HG02840 (cell line): ENCODE measurements at regions not wholly inside any gene's neighbourhood (a gene's known extent, or its start where the extent isn't known, plus 50 kb on each side); places are given as distances from the start of the nearest gene placed in this dataset.
"Not testable (repeated sequence)": the region's sequence is repeated elsewhere in the genome, so short reads cannot be mapped to it uniquely, and the experiment has no call there.

ENCODE experiments used
- ATAC-seq: cut with Tn5 transposase; IDR thresholded peaks from one replicate; pipeline ENCODE4 v1.9.1; 2021; ENCODE audit warnings: mild to moderate bottlenecking, moderate library complexity, moderate number of reproducible peaks; ENCODE audit not compliant: unreplicated experiment, low FRiP score

GRCh38 chr5:88622890-88623289 is 260.1 kb downstream of the MEF2C start:
- ATAC-seq: not testable (repeated sequence)

- ATAC-seq: not testable (repeated sequence)
Observed at GRCh38 chr5:88615767-88616166, 267.2 kb downstream of the MEF2C start.

- ATAC-seq: no peak
Observed at GRCh38 chr5:88613051-88613450, 269.9 kb downstream of the MEF2C start.

- no peak for ATAC-seq
Observed at GRCh38 chr5:88610586-88610985, 272.4 kb downstream of the MEF2C start.

- no peak for ATAC-seq
Observed at GRCh38 chr5:88607492-88607891, 275.5 kb downstream of the MEF2C start.

GRCh38 chr5:88606626-88607025 is 276.4 kb downstream of the MEF2C start:
- no peak for ATAC-seq

- ATAC-seq: no peak
Observed at GRCh38 chr5:88606173-88606572, 276.8 kb downstream of the MEF2C start.

GRCh38 chr5:88602584-88602983 is 280.4 kb downstream of the MEF2C start:
- no peak for ATAC-seq

- no peak for ATAC-seq
Observed at GRCh38 chr5:88594441-88594840, 288.5 kb downstream of the MEF2C start.

GRCh38 chr5:88588609-88589008 is 294.4 kb downstream of the MEF2C start:
- no peak for ATAC-seq

GRCh38 chr5:88583471-88583870 is 299.5 kb downstream of the MEF2C start:
- ATAC-seq: no peak

- ATAC-seq: no peak
Observed at GRCh38 chr5:88558366-88558765, 289.7 kb upstream of the TMEM161B start.

GRCh38 chr5:88557881-88558280 is 289.2 kb upstream of the TMEM161B start:
- no peak for ATAC-seq

- no peak for ATAC-seq
Observed at GRCh38 chr5:88557131-88557530, 288.5 kb upstream of the TMEM161B start.

- ATAC-seq: no peak
Observed at GRCh38 chr5:88556406-88556805, 287.8 kb upstream of the TMEM161B start.

- no peak for ATAC-seq
Observed at GRCh38 chr5:88555674-88556073, 287.0 kb upstream of the TMEM161B start.

- ATAC-seq: no peak
Observed at GRCh38 chr5:88553986-88554385, 285.3 kb upstream of the TMEM161B start.

GRCh38 chr5:88553136-88553875 is 284.7 kb upstream of the TMEM161B start:
- ATAC-seq: no peak

GRCh38 chr5:88552426-88552825 is 283.8 kb upstream of the TMEM161B start:
- ATAC-seq: no peak

- ATAC-seq: no peak
Observed at GRCh38 chr5:88551724-88552345, 283.2 kb upstream of the TMEM161B start.

GRCh38 chr5:88550736-88551135 is 282.1 kb upstream of the TMEM161B start:
- ATAC-seq: no peak

GRCh38 chr5:88548136-88548805 is 279.6 kb upstream of the TMEM161B start:
- ATAC-seq: no peak
